HG03378 (cell line): ENCODE measurements at regions not wholly inside any gene's neighbourhood (a gene's known extent, or its start where the extent isn't known, plus 50 kb on each side); places are given as distances from the start of the nearest gene placed in this dataset.
"Not testable (repeated sequence)": the region's sequence is repeated elsewhere in the genome, so short reads cannot be mapped to it uniquely, and the experiment has no call there.

ENCODE experiments used
- ATAC-seq: cut with Tn5 transposase; IDR thresholded peaks from one replicate; pipeline ENCODE4 v1.9.1; 2021; ENCODE audit warnings: mild to moderate bottlenecking, moderate library complexity; ENCODE audit not compliant: unreplicated experiment

GRCh38 chr1:95583661-95584210 lies 349.7 kb downstream of the RWDD3 start:
- ATAC-seq = no peak

DNA sequence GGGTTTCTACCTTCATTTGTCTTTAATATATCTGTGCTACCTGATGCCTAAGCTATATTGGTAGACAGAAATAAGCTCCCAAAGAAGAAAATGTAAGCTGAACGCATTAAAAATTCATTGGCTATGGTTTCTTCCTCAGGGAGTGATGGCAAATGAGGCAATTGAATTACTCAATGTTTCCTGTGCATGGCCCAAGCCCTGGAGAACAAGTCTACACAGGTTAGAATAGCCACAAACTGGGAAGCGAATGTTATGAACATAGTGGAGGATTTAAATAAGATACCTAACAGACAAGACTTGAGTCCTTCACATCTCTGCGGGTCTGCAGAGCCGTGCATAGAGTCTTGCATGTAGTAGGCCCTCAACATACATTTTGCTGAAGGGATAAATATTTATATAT lies 350.3 kb downstream of the RWDD3 start:
- ATAC-seq = no peak

DNA sequence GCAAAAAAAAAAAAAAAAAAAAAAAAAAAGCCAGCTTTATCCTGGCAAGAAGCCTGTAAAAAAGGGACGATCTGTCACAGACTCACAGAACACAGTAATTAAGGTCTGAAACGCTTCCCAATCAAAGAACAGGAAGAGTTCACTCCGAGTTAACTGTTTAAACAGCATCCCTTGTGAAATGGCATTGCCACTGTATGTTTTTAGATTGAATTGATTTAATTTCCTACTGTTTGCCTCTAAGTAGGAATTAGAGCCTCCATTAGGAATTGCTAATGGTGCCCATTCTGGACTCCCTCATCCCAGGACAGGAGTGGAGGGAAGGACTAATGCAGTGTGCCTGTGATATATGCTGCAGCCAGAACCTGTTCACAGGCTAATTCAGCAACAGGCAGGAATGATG lies 370.8 kb downstream of the RWDD3 start:
- ATAC-seq = no peak

DNA sequence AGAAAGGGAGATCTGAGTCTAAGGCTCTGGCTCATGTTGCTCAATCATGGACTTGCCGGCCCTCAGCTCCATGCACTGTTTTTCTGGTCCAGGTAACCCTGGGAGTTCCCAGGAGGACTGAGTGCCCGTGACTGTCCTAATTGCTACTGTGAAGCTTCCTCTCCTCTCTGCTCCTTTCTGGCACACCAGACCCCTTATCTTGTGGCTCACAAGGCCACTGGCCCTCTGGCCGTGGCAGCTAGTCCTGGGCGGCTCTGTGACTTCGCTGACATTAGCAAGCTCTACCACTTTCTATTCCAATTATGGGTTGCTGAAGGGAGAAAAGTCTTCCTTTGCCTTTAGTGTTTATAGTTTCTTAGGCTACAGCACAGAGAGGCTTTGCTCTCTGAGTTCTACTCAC lies 380.2 kb downstream of the RWDD3 start:
- no peak for ATAC-seq

- no peak for ATAC-seq
Measured at GRCh38 chr1:95615421-95615820, 381.4 kb downstream of the RWDD3 start.

- ATAC-seq = no peak
Measured at GRCh38 chr1:95620076-95620475, 386.1 kb downstream of the RWDD3 start.

DNA sequence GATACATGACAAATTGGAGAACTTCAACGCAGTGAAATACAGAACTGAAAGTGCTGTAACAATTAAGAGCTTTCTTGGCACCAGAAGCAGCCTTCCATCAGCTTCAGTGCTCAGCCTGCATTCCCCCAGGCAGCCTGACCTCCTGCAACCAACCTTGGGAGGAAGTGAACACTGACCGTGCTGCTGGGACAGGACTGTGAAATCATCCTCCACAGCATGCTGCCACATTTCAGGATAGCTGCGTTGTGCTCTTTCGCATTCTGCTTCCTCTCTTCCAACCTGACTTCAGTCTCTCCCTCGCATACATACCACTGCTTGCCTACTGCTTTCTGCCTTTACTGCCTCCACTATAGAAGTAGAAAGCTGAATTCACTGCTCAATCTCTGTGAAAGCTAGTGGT lies 388.6 kb downstream of the RWDD3 start:
- no peak for ATAC-seq

DNA sequence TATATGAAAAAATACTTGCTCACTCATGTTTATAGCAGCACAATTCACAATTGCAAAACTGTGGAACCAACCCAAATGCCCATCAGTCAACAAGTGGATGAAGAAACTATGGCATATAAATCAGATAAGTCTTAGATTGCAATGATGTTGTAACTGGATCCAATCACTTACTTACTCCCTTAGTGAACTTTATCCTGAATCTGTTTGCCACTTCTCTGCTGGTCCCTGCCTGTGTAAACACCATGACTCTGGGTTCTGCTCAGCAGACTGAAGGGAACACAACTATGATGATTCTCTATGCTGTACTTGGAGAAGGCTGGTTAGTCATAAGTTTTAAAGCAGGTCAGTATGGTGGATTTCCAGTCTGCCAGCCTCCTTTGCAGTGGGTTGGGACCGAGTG lies 391.2 kb downstream of the RWDD3 start:
- no peak for ATAC-seq

DNA sequence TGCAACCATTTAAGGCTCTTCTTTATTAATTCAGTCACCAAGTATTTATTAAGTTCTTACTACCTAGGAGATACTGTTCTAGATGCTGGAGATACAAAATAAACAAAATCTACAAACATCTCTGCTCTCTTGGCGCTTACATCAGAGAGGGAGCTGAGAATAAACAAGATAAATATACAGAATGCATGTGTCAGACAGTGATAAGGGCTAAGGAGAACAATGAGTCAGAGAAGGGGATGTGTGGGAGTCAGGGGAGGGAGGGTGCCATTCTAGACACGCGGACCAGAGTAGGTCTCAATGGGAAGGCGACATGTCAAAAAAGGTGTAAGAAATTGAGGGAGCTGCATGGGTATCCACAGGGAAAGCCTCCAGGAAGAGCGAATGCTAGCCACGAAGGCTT lies 393.2 kb downstream of the RWDD3 start:
- no peak for ATAC-seq

DNA sequence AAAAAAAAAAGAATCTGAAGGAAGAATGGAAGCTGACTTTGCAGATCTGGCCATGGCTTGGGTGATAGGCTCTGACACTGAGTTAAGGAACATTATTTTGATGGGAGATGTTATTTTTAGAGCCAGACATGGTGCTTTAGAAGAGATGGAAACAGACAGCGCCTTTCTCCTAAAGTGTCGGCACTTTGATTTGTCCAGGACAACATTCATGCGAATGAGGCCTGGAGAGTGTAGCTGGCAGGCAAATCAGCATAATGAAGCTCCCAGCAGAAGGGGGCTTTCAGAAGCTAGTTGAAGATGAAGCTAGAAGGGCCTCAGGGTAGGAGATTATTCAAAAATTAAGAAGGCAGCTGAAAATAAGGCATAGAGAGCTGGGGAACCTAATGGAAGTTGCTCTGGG lies 397.7 kb downstream of the RWDD3 start:
- no peak for ATAC-seq

DNA sequence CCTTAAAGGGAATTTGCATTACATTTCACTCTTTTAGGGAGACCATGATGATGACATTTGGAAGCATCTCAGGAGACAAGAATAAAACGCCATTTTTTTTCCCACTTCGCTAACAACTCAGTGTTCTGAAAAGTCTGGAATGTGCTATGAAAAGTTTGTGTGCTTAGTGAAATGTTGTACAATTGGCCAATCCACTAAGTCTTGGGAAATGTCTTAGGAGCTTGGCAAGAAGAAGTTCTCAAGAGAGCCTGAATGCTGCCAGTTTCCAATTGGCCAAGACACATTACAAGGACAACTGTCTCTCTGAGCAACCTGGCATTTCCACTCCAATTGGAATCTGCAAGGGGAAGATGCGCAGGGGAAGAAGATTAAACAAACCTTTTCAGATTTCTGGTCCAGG lies 401.8 kb downstream of the RWDD3 start:
- no peak for ATAC-seq

DNA sequence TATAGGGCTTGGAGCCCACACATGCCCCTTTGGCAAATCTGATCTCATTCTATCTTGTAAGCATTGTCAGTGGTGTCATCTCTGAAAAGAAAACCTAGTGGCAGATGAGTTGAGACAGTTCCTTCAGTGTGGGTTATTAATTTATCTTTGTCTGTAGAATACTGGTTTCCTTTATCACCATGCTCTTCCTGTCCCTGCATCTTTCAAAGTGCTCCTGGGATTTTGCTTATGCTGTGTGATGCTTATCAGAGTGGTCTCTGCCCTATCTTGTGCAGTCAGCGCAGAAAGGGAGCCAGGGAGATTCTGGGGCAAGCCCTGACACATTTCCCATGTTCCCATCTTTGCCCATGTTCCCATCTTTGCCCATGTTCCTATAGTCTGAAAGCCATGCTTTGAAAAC lies 402.9 kb downstream of the RWDD3 start:
- ATAC-seq = no peak

GRCh38 chr1:95640746-95641145 lies 406.7 kb downstream of the RWDD3 start:
- no peak for ATAC-seq

- ATAC-seq = no peak
Measured at GRCh38 chr1:95641386-95641785, 407.4 kb downstream of the RWDD3 start.

GRCh38 chr1:95642035-95642434 lies 408.0 kb downstream of the RWDD3 start:
- ATAC-seq = no peak

GRCh38 chr1:95643071-95643470 lies 409.1 kb downstream of the RWDD3 start:
- no peak for ATAC-seq

GRCh38 chr1:95645126-95645525 lies 411.1 kb downstream of the RWDD3 start:
- not testable (repeated sequence) for ATAC-seq

DNA sequence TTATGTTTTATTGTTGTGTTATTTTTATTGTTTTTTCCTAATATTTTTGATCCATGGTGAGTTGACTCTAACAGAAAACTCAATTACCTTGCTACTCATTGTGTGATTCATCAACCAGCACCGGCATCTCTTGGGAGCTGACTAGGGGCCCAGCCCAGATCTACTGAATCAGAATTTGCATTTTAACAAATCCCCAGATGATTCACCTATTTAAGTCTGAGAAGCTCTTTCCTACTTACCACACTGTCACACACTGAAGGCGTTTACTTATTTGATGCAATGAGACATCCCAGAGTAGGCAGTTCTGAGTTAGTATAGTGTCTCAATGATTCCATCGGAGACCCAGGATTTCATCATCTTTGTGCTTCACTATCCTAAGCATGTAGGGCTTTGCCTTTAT lies 416.6 kb downstream of the RWDD3 start:
- ATAC-seq = no peak

DNA sequence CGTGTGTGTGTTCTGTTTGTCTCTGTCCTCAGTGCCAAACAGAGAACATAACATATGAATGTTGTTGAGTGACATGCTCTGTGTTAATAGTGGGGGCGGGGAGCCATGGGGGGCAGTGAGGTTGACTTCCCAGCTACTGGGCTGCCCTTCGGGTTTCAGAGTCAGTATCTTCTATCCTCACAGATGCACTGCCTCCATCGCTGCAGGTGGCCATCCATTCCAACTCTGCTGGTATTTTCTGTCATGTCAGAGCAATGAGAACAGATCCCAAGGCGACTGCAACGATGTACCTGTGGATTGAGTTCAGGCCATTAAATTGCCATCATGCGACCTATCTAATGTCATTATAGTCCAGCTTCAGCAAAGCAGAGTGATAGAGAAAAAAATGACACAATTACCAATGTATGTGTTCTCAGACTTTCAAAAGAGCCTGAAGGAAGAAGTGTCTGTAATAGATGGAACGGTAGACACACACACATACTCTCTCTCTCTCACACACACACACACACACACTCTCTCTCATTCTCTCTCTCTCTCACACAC lies 418.5 kb downstream of the RWDD3 start:
- ATAC-seq = no peak

DNA sequence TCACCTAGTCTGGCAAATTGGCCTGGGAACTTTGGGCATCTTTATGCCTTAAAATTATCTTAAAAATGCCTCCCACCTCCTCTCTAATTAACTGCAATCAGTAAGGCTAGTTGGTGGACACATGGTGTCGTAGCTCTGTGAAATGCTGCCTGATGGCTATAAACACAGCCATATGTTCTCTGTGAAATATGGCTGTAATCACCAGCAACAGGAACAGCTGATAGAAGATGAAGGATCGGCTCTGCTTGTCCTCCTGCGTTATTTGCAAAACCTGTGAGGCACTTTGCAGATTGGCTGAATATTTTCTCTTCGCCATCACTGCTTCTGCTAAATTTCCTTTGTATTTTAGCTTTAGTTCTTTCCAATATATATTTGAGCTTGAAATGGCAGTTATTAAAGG lies 419.6 kb downstream of the RWDD3 start:
- no peak for ATAC-seq

GRCh38 chr1:95655321-95656020 lies 421.5 kb downstream of the RWDD3 start:
- ATAC-seq = no peak

DNA sequence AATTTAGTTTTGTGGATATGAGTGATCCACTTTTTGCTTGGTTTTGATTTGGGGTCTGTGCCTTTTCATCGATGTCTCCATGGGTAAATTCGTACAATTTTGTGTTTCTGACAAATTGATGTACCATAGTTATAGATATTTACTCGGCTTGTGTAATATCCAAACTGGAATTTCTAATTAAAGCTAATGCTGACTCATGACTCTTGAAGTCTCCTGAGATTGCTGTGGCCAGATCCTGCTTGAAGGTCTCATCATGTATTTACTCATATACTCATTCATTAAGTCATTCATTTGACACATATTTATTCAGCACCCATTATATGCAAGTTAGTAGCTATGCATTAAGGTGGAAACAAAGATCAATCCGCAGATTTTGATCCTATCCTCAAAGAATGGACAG lies 423.2 kb downstream of the RWDD3 start:
- no peak for ATAC-seq

- no peak for ATAC-seq
Measured at GRCh38 chr1:95659166-95659565, 425.2 kb downstream of the RWDD3 start.
